GM12874 (cell line): ENCODE measurements at regions not wholly inside any gene's neighbourhood (a gene's known extent, or its start where the extent isn't known, plus 50 kb on each side); places are given as distances from the start of the nearest gene placed in this dataset.

Experiments
- CTCF ChIP-seq: IDR thresholded peaks from 2 replicates; pipeline ENCODE4 v1.5.1; 2011; ENCODE audit warnings: low read depth, mild to moderate bottlenecking, control low read depth, low read length, moderate library complexity; ENCODE audit not compliant: insufficient read depth

GRCh38 chr10:53396876-53397275 lies 624.3 kb upstream of the MBL2 start:
- no peak for TF ChIP-seq CTCF

GRCh38 chr10:53395449-53395848 lies 622.9 kb upstream of the MBL2 start:
- TF ChIP-seq CTCF = no peak

GRCh38 chr10:53387562-53387961 lies 615.0 kb upstream of the MBL2 start:
- no peak for TF ChIP-seq CTCF

GRCh38 chr10:53382543-53382942 lies 610.0 kb upstream of the MBL2 start:
- no peak for TF ChIP-seq CTCF

- no peak for TF ChIP-seq CTCF
Observed at GRCh38 chr10:53379956-53380355, 607.4 kb upstream of the MBL2 start.

- TF ChIP-seq CTCF = no peak
Observed at GRCh38 chr10:53370347-53370746, 597.8 kb upstream of the MBL2 start.

GRCh38 chr10:53361936-53362335 lies 589.4 kb upstream of the MBL2 start:
- TF ChIP-seq CTCF = no peak

GRCh38 chr10:53361281-53361680 lies 588.7 kb upstream of the MBL2 start:
- TF ChIP-seq CTCF = no peak
